Mesenchymal stem cell (in vitro differentiated cells and primary cell): ENCODE measurements at regions not wholly inside any gene's neighbourhood (a gene's known extent, or its start where the extent isn't known, plus 50 kb on each side); places are given as distances from the start of the nearest gene placed in this dataset.
"Not testable (repeated sequence)": the region's sequence is repeated elsewhere in the genome, so short reads cannot be mapped to it uniquely, and the experiment has no call there.

Experiments
- DNase-seq: peaks from one replicate; pipeline ENCODE4 v3.0.0-alpha.2; 2013
- H2AFZ ChIP-seq: one replicate; pipeline ENCODE4 v1.6.1; 2013; ENCODE audit warnings: low read depth, mild to moderate bottlenecking, control low read depth, inconsistent platforms, low read length, moderate library complexity
- H2AK5ac ChIP-seq: 2 replicates; pipeline ENCODE4 v1.6.1; 2013; ENCODE audit warnings: low read length, moderate library complexity, mild to moderate bottlenecking, inconsistent platforms; ENCODE audit not compliant: severe bottlenecking
- H2BK120ac ChIP-seq: one replicate; pipeline ENCODE4 v1.6.1; 2013; ENCODE audit warnings: low read depth, mild to moderate bottlenecking, inconsistent platforms, low read length, moderate library complexity
- H2BK12ac ChIP-seq, 2 experiments: one replicate each; pipeline ENCODE4 v1.6.1; 2013; ENCODE audit warnings: inconsistent platforms in 2 of 2, low read length in 2 of 2, mild to moderate bottlenecking in 2 of 2, moderate library complexity in 2 of 2, control low read depth in 1 of 2
- H2BK15ac ChIP-seq: one replicate; pipeline ENCODE4 v1.6.1; 2013; ENCODE audit warnings: mild to moderate bottlenecking, low read depth, inconsistent platforms; ENCODE audit not compliant: poor library complexity, severe bottlenecking
- H2BK5ac ChIP-seq: 2 replicates; pipeline ENCODE4 v1.6.1; 2013; ENCODE audit warnings: low read depth, mild to moderate bottlenecking, low read length, control low read depth, inconsistent platforms; ENCODE audit not compliant: poor library complexity, severe bottlenecking
- H3K14ac ChIP-seq, 2 experiments: one replicate each; pipeline ENCODE4 v1.6.1; 2013; ENCODE audit warnings: inconsistent platforms in 2 of 2, low read length in 2 of 2, control low read depth in 1 of 2, mild to moderate bottlenecking in 1 of 2, moderate library complexity in 1 of 2
- H3K18ac ChIP-seq, 2 experiments: one replicate each; pipeline ENCODE4 v1.6.1; 2013; ENCODE audit warnings: inconsistent platforms in 2 of 2, low read length in 2 of 2, control low read depth in 1 of 2, low read depth in 1 of 2, mild to moderate bottlenecking in 1 of 2
- H3K23ac ChIP-seq, 2 experiments: one replicate each; pipeline ENCODE4 v1.6.1; 2013; ENCODE audit warnings: inconsistent platforms in 2 of 2, low read length in 2 of 2, mild to moderate bottlenecking in 2 of 2, moderate library complexity in 2 of 2, control low read depth in 1 of 2
- H3K27ac ChIP-seq: 2 replicates; pipeline ENCODE4 v1.5.1; 2013; ENCODE audit warnings: mild to moderate bottlenecking, moderate library complexity, low read length, control low read depth, inconsistent platforms; ENCODE audit not compliant: poor library complexity, severe bottlenecking
- H3K27me3 ChIP-seq, 2 experiments: 2 replicates each; pipeline versions ENCODE4 v1.6.1 to v1.7.0; 2013; ENCODE audit warnings: low read length in 2 of 2, mild to moderate bottlenecking in 2 of 2, moderate library complexity in 2 of 2, control low read depth in 1 of 2, inconsistent platforms in 1 of 2; ENCODE audit not compliant: control insufficient read depth in 1 of 2, insufficient read depth in 1 of 2
- H3K36me3 ChIP-seq, 2 experiments: 2 replicates each; pipeline versions ENCODE4 v1.6.1 to v1.7.0; 2013; ENCODE audit warnings: low read length in 2 of 2, control low read depth in 1 of 2, inconsistent platforms in 1 of 2, low read depth in 1 of 2, mild to moderate bottlenecking in 1 of 2; ENCODE audit not compliant: insufficient read depth in 2 of 2, control insufficient read depth in 1 of 2
- H3K4ac ChIP-seq, 2 experiments: one replicate each; pipeline ENCODE4 v1.6.1; 2013; ENCODE audit warnings: inconsistent platforms in 2 of 2, low read length in 2 of 2, mild to moderate bottlenecking in 2 of 2, moderate library complexity in 2 of 2, control low read depth in 1 of 2, low read depth in 1 of 2
- H3K4me1 ChIP-seq: 2 replicates; pipeline ENCODE4 v1.6.1; 2013; ENCODE audit warnings: low read depth, low read length, control low read depth; ENCODE audit not compliant: control insufficient read depth, insufficient read depth
- H3K4me2 ChIP-seq: 2 replicates; pipeline ENCODE4 v1.6.1; 2013; ENCODE audit warnings: low read length, mild to moderate bottlenecking, inconsistent platforms; ENCODE audit not compliant: poor library complexity, severe bottlenecking
- H3K4me3 ChIP-seq, 2 experiments: 2 replicates each; pipeline versions ENCODE4 v1.5.1 to v1.7.0; 2013; ENCODE audit warnings: low read length in 2 of 2, mild to moderate bottlenecking in 2 of 2, control low read depth in 1 of 2, low read depth in 1 of 2; ENCODE audit not compliant: insufficient read depth in 1 of 2
- H3K79me1 ChIP-seq: replicated peaks from 2 replicates; pipeline ENCODE4 v1.6.1; 2013; ENCODE audit warnings: mild to moderate bottlenecking, control low read depth, low read length, inconsistent platforms; ENCODE audit not compliant: poor library complexity, severe bottlenecking
- H3K9ac ChIP-seq: 2 replicates; pipeline ENCODE4 v1.7.0; 2013; ENCODE audit warnings: mild to moderate bottlenecking, low read length, moderate library complexity
- H3K9me3 ChIP-seq: 2 replicates; pipeline ENCODE4 v1.7.0; 2013; ENCODE audit warnings: mild to moderate bottlenecking, low read length; ENCODE audit not compliant: control insufficient read depth
- H4K8ac ChIP-seq: one replicate; pipeline ENCODE4 v1.6.1; 2013; ENCODE audit warnings: inconsistent platforms, mild to moderate bottlenecking, low read length, moderate library complexity
- H4K91ac ChIP-seq: one replicate; pipeline ENCODE4 v1.6.1; 2013; ENCODE audit warnings: mild to moderate bottlenecking, low read length, inconsistent platforms
- WGBS: methylation state at CpG from one replicate; pipeline ENCODE4 v1.1.7; 2013; ENCODE audit warnings: mixed read lengths; 5-methylcytosine and 5-hydroxymethylcytosine counted together

DNA sequence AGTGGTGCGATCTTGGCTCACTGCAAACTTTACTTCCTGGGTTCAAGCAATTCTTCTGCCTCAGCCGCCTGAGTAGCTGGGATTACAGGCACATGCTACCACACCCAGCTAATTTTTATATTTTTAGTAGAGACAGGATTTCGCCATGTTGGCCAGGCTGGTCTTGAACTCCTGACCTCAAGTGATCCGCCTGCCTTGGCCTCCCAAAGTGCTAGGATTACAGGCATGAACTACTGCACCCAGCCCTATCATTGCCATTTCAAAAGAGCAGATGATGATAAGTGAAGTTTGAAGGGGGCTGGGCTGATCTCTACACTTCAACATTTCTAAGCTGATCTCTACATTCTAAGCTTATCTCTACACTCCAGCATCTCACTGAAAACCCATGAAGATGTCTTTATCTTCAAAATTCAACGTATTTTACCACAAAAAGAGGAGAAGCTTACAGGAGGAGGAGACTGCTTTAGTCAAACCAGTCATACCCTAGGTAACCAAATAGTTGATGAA lies 94.4 kb upstream of the BARHL2 start:
- not testable (repeated sequence) for H2AFZ ChIP-seq, H3K27ac ChIP-seq, H3K4me1 ChIP-seq, H3K36me3 ChIP-seq, H3K18ac ChIP-seq, H3K9me3 ChIP-seq, H3K4me2 ChIP-seq, H2BK15ac ChIP-seq, H2BK120ac ChIP-seq, H3K27me3 ChIP-seq, H4K91ac ChIP-seq, H4K8ac ChIP-seq, DNase-seq, H2BK12ac ChIP-seq, H3K9ac ChIP-seq, H2AK5ac ChIP-seq, H3K14ac ChIP-seq, H3K4ac ChIP-seq, H3K23ac ChIP-seq, H2BK5ac ChIP-seq, H3K4me3 ChIP-seq, H3K79me1 ChIP-seq
- 86% methylated on average over 3 of the region's 5 CpGs for WGBS

DNA sequence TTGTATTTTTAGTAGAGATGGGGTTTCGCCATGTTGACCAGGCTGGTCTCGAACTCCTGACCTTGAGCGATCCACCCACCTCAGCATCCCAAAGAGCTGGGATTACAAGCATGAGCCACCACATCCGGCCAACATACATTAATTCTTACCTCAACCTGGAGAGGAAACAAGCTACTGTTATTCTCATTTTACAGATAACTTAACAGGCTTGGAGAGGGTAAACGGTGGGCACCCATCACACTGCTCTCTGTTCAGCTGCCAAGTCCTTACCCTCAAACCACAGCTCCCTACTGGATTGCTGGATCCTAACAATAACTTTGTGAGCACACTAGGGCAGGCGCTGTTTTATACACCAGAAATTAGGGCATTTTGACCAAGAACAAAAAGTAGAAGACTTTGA lies 93.6 kb upstream of the BARHL2 start:
- H3K4me1 ChIP-seq: no peaks in the 10 kb centered on the region
- H2AK5ac ChIP-seq: no peak overlapping the region
- no peak overlapping the region for H2BK120ac ChIP-seq
- WGBS: 89% methylated on average over 5 of the region's 6 CpGs
- no peak overlapping the region for H3K4me3 ChIP-seq
- no peak overlapping the region for H3K4ac ChIP-seq
- no peak overlapping the region for H2BK12ac ChIP-seq
- no peak overlapping the region for H2BK5ac ChIP-seq
- H3K27me3 ChIP-seq: no peaks in the 10 kb centered on the region
- no peak overlapping the region for H4K8ac ChIP-seq
- DNase-seq: no peak
- no peak overlapping the region for H3K23ac ChIP-seq
- H3K27ac ChIP-seq: no peak overlapping the region
- H3K79me1 ChIP-seq: no peaks in the 10 kb centered on the region
- no peak overlapping the region for H2AFZ ChIP-seq
- no peak overlapping the region for H3K4me2 ChIP-seq
- no peak overlapping the region for H3K9ac ChIP-seq
- H3K36me3 ChIP-seq: no peaks in the 10 kb centered on the region
- no peaks in the 10 kb centered on the region for H3K9me3 ChIP-seq
- H2BK15ac ChIP-seq: no peak overlapping the region
- H3K18ac ChIP-seq: no peak overlapping the region
- H3K14ac ChIP-seq: no peak overlapping the region
- no peak overlapping the region for H4K91ac ChIP-seq

- DNase-seq: no peak
- Histone ChIP-seq H4K91ac (no peak overlapping the region), H2AK5ac (no peak overlapping the region), H3K9ac (no peak overlapping the region), H2AFZ (no peak overlapping the region), H3K4ac (no peak overlapping the region), H3K4me2 (no peak overlapping the region), H2BK120ac (no peak overlapping the region), H3K4me3 (no peak overlapping the region), H3K27ac (no peak overlapping the region), H3K9me3 (no peaks in the 10 kb centered on the region), H2BK15ac (no peak overlapping the region), H3K27me3 (no peaks in the 10 kb centered on the region), H3K4me1 (no peaks in the 10 kb centered on the region), H2BK5ac (no peak overlapping the region), H3K23ac (no peak overlapping the region), H3K36me3 (no peaks in the 10 kb centered on the region), H3K18ac (no peak overlapping the region), H4K8ac (no peak overlapping the region), H3K79me1 (no peaks in the 10 kb centered on the region), H2BK12ac (no peak overlapping the region), H3K14ac (no peak overlapping the region)
- 77% methylated on average over 3 of the region's 3 CpGs for WGBS
Measured at GRCh38 chr1:90809996-90810395, 92.9 kb upstream of the BARHL2 start.

DNA sequence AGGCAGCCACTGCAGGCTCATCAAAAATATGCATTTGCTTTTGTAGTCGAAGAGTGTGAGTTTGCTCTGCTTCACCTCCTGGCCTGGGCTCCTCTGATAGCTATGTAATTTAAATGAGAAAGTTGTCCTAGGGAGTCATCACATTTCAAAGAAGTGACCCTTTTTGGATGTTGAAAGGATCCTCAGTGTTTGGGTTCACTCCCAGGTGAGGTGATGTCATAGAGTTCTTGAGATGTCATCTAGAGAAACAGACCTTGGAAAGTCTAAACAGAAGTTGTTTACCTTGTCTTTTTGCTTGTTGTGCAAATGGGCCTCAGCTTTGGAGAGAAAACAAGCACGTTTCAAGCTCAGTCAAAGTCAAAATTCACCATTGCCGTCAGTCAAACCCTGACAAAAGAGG lies 92.0 kb upstream of the BARHL2 start:
- no peak overlapping the region for H3K23ac ChIP-seq
- no peaks in the 10 kb centered on the region for H3K27me3 ChIP-seq
- no peaks in the 10 kb centered on the region for H3K4me1 ChIP-seq
- H2AK5ac ChIP-seq: no peak overlapping the region
- no peak overlapping the region for H3K18ac ChIP-seq
- H2BK15ac ChIP-seq: no peak overlapping the region
- no peak overlapping the region for H3K4me2 ChIP-seq
- no peak overlapping the region for H3K4ac ChIP-seq
- no peak overlapping the region for H4K91ac ChIP-seq
- H3K79me1 ChIP-seq: no peaks in the 10 kb centered on the region
- H3K4me3 ChIP-seq: no peak overlapping the region
- 39% methylated on average over 3 of the region's 3 CpGs for WGBS
- no peaks in the 10 kb centered on the region for H3K9me3 ChIP-seq
- no peak overlapping the region for H2AFZ ChIP-seq
- H3K9ac ChIP-seq: no peak overlapping the region
- no peak for DNase-seq
- H3K27ac ChIP-seq: no peak overlapping the region
- no peaks in the 10 kb centered on the region for H3K36me3 ChIP-seq
- H4K8ac ChIP-seq: no peak overlapping the region
- H3K14ac ChIP-seq: no peak overlapping the region
- H2BK5ac ChIP-seq: no peak overlapping the region
- no peak overlapping the region for H2BK120ac ChIP-seq
- H2BK12ac ChIP-seq: no peak overlapping the region
